NOMO-1 (cell line): ENCODE measurements at regions not wholly inside any gene's neighbourhood (a gene's known extent, or its start where the extent isn't known, plus 50 kb on each side); places are given as distances from the start of the nearest gene placed in this dataset.

Experiments
- DNase-seq, 2 experiments: peaks; one replicate each; lab custom pipeline; 2025; ENCODE audit not compliant: unreplicated experiment in 2 of 2; lab: John Stamatoyannopoulos, UW

- DNase-seq, result no peak
These were observed 572.9 kb upstream of the CDH6 start for GRCh38 chr5:30620481-30621085.

GRCh38 chr5:30608501-30608900 lies 585.0 kb upstream of the CDH6 start:
- DNase-seq, result no peak

- no peak for DNase-seq
These were observed 586.1 kb upstream of the CDH6 start for GRCh38 chr5:30607301-30607894.

GRCh38 chr5:30605693-30606268 lies 587.7 kb upstream of the CDH6 start:
- DNase-seq, result no peak

GRCh38 chr5:30604648-30605262 lies 588.7 kb upstream of the CDH6 start:
- no peak for DNase-seq

- no peak for DNase-seq
These were observed 592.6 kb upstream of the CDH6 start for GRCh38 chr5:30600892-30601291.

- no peak for DNase-seq
These were observed 596.9 kb upstream of the CDH6 start for GRCh38 chr5:30596495-30597064.

GRCh38 chr5:30594331-30594730 lies 599.2 kb upstream of the CDH6 start:
- no peak for DNase-seq

- DNase-seq, result no peak
These were observed 600.7 kb upstream of the CDH6 start for GRCh38 chr5:30592833-30593232.

- DNase-seq, result no peak
These were observed 612.1 kb upstream of the CDH6 start for GRCh38 chr5:30581198-30581935.

GRCh38 chr5:30574761-30575160 lies 618.7 kb upstream of the CDH6 start:
- no peak for DNase-seq

- no peak for DNase-seq
These were observed 621.2 kb upstream of the CDH6 start for GRCh38 chr5:30572279-30572678.

- DNase-seq, result no peak
These were observed 631.7 kb upstream of the CDH6 start for GRCh38 chr5:30561771-30562170.

GRCh38 chr5:30551618-30552017 lies 641.9 kb upstream of the CDH6 start:
- DNase-seq, result no peak

GRCh38 chr5:30548580-30549305 lies 644.7 kb upstream of the CDH6 start:
- DNase-seq, result no peak

GRCh38 chr5:30540150-30540549 lies 653.3 kb upstream of the CDH6 start:
- DNase-seq, result no peak

GRCh38 chr5:30539004-30539634 lies 654.4 kb upstream of the CDH6 start:
- DNase-seq, result no peak

- no peak for DNase-seq
These were observed 668.1 kb upstream of the CDH6 start for GRCh38 chr5:30525353-30525752.

- no peak for DNase-seq
These were observed 669.1 kb upstream of the CDH6 start for GRCh38 chr5:30524428-30524827.

GRCh38 chr5:30523061-30523460 lies 670.4 kb upstream of the CDH6 start:
- DNase-seq, result no peak
